ENCODE measurements at regions not wholly inside any gene's neighbourhood (a gene's known extent, or its start where the extent isn't known, plus 50 kb on each side); places are given as distances from the start of the nearest gene placed in this dataset.
"Not testable (repeated sequence)": the region's sequence is repeated elsewhere in the genome, so short reads cannot be mapped to it uniquely, and the experiment has no call there.

DNA sequence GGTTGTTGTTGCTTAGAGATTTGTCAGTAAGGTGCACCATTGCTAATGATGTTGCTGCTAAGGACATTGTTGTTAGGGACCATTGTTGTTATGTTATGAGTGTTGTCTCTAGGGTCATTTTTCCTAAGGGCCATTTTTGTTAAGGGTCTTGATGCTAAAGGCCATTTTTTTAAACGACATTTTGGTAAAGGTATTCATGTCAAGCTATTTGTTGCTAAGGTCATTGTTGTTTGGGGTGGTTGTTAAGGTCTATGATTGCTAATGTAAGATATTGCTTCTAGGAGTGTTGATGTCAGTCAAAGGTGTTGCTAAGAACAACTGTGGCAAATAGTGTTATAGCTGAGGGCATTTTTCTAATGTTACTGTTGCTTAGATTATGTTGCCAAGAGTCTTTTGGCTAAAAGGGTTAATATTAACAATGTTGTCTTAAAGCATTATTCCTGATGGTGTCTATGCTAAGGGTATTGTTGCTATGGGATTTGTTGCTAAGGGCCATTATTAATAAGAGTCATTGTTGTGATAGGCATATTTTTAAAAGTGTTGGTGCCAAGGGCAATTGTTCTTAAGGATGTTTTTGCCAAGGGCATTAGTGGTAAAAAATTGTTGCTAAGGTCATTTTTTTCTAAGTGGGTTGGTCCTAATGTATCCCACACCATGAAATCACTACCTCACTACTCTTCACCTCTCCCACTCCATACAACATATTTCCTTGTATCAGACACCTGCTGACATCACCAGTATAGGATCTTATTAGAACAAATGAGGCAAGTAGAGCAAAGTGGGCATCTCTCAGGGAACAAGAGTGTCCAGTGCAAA is 56.2 kb downstream of the SPATA31A6 start:
- peak; percentile 40 for DNase-seq (ENCODE audit: low spot score)

DNA sequence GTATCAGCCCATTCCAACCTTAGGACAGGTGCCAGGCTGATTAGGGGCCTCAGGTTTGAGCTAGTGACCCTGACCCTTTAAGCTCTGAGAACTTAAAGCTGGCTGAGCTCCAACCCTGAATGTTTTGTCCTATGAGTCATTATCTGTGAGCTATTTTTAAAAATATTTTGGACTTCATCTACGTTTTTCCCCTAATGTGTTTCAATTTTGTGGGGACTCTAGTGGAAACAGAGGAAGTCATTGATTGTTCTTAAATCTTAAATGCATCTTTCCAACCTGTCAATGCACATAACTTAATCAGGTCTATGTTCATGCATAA is 56.8 kb downstream of the SPATA31A6 start:
- DNase-seq (ENCODE audit: low spot score), result peak; percentile 42

DNA sequence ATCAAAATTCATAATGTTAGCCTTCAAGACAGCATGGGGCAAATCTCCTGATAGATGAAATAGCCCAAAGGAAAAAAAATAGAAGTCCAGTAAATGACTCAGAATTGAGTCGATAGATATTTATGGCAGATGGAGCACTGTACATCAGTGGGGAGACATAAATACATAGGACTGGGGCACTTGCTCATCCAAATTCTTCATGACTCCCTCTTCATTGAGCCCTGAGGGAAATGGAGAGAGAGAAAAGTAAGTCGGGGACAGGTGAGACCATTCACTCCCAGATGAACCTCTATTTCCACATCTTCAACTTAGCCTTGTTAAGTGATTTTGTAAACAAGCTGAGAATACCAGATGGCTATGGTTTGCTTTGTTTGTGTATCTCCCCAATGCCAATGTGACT is 59.8 kb downstream of the SPATA31A6 start:
- DNase-seq (ENCODE audit: low spot score), result not testable (repeated sequence)

DNA sequence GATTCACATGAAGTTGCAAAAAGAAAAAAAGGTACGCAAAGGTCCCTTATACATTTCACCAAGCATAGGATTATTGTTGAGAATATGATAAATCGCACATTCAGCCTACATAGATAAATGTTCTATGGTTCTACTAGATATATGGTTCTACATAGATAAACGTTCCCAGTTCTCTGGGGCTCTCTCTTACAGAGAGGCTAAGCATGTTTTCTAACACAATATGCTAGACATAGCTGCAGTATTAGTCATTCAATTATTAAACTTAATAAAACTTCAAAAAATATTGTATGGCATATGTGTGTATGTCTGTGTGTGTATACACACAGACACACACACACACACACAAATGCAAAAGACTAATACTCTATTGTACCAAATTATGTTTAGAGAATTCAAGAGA is 60.4 kb downstream of the SPATA31A6 start:
- not testable (repeated sequence) for DNase-seq (ENCODE audit: low spot score)

DNA sequence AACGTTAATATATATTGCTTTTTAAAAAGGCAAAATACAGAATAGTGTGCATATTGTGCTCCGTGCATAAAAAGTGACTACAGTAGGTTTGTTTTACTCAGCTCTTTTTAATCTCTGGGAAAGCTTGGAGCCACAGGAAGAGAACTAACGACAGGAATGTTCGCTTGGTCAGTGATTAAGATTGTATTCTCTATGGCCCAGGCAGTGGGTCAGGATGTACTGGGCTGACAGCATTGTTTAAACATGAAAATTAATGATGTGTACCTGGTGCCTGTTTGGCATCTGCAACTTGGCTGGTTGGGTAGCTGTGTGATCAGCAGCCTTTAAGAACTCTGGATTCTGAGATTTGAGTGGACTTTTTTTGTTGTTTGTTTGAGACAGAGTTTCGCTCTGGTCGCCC is 85.3 kb downstream of the SPATA31A6 start:
- peak; percentile 39 for DNase-seq (ENCODE audit: low spot score)

DNA sequence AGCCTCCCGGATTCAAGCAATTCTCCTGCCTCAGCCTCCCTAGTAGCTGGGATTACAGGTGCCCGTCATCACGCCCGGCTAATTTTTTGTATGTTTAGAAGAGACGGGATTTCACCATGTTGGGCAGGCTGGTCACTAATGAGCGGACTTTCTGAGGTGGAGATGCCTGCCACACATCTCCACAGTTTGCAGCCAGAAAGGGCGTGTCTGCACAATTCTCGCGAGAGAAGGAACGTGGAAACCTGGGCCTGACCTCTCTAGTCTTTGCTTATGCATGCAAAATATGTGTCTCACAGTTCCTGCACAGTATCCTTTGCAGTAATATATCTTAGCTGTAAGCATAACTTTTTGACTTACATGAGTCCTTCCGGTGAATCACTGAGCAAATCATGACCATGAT is 85.7 kb downstream of the SPATA31A6 start:
- not testable (repeated sequence) for DNase-seq (ENCODE audit: low spot score)

DNA sequence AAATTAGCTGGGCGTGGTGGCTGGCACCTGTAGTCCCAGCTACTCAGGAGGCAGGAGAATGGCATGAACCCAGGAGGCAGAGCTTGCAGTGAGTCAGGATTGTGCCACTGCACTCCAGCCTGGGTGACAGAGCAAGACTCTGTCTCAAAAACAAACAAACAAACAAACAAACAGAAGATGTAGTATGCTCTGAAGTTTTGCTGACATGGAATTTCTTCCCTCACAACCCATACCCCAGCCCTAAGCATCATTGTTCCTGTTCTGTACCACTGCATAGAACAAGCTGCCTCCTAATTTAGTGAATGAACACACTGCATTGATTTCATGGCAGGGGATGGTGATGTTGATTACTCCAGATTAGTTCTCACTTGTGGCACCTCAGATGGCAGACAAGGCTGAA is 89.7 kb downstream of the SPATA31A6 start:
- not testable (repeated sequence) for DNase-seq (ENCODE audit: low spot score)

DNA sequence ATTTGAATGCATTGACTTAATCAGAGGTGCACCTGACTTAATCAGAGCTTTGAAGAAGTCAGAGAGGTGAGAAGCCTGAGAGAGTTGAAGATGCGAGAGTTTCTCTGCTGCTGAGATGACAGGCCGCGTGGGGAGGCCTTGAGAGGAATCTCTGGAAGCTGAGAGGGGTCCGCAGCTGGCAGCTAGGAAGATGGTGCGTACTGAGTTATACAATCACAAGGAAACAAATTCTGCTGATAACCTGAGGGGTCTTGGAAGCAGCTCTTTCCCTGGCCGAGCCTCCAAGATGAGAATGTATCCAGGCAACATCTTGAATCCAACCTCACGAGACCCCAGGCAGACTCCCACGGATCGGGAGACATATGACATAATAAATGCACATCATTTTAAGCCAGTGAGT is 91.7 kb downstream of the SPATA31A6 start:
- DNase-seq (ENCODE audit: low spot score), result no peak

DNA sequence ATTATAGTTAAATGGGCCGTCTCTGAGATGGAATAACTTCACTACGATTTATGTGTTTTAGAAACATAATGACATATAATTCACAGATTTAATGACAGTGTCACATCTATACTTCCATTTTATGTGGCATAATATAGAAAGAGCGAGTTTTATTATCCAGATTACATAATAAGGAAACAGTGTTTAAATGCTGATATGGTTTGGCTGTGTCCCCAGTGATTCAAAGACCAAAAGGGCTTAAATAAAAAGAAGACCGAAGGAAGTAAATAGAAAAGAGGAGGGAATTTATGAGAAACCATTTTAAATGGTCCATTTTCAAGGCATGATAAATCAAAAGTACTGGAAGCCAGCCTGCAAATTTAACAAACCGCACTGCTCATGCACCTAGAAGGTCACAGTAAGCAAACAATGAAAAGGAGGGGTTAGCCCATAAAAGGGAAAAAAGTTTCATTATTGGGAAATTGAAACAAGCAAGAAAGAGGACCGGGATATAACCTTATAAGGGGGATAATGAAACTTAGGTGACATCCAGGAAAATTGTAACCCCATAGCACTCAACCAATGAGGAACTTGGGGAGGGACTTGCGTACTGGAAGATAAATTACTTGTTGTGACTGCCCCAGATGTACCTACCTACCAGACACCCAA is 99.2 kb downstream of the SPATA31A6 start:
- DNase-seq (ENCODE audit: low spot score), result not testable (repeated sequence)

DNA sequence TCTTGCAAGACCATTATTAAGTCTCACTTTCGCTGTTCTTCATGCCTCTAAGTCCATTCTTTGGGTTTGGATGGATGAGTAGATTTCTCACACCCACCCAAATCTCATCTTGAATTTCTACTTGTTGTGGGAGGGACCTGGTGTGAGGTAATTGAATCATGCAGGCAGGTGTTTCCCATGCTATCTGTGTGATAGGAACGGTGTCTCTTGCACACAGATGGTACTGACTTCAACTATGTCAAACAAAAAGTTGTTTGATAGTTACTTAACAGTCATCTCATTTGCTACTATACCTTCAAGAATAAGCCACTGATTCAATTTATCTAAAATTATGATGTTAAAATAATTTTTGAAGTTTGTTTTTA is 99.7 kb downstream of the SPATA31A6 start:
- not testable (repeated sequence) for DNase-seq (ENCODE audit: low spot score)

DNA sequence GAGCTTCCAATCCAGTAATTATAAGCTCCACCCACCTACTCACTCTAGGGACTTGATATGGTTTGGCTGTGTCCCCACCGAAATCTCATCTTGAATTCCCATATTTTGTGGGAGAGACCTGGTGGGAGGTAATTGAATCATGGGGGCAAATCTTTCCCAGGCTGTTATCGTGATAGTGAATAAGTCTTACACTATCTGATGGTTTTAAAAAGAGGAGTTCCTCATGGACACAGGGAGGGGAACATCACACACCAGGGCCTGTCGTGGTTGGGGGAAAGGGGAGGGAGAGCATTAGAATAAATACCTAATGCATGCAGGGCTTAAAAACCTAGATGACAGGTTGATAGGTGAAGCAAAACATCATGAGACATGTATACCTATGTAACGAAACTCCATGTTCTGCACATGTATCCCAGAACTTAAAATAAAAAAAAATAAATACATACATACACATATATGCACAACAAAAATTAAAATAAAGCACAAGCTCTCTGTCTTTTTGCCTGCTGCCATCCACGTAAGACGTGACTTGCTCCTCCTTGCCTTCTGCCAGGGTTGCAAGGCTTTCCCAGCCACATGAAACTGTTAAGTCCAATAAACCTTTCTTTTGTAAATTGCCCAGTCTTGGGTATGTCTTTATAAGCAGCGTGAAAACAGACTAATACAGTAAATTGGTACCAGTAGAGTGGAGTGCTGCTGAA is 102.8 kb downstream of the SPATA31A6 start:
- DNase-seq (ENCODE audit: low spot score), result not testable (repeated sequence)

DNA sequence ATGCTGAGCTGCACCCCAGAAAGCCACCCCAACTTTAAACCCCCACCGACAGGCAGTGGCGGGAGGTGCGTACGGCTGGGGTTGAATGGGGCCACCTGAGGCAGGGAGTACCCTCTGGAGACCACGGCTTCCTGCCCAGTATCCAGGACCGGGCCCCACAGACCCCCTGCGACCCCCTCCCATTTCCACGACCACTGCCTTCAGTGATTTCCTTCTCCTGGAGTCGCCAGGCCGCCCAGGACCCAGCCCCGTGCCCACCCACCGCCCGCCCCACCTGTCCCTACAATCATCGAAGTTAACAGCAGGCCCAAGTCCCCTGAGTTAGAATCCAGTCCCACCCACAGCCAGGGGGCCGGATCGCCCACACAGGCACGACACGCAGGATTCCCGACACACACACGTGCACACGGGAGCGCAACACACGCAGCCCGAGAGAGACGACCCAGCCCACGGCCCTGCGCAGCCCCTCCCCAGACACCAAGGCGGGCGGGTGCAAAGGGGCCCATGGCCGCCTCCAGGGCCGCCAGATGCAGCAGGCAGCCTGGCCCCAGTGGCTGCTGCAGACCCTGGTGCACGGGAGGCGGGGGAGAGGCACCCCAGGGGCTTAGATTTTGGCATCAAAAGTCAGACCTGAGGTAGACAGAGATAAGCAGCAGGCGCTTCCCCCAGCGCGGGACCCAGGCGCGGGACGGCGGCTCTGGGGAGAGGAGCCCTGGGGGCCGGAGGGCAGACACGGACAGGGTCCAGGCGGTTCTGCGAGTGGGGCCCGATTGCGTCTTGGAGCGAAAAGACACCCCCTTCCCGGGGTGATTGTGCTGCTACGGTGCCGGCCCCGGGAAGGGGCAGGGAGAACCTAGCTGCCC is 104.8 kb downstream of the SPATA31A6 start:
- not testable (repeated sequence) for DNase-seq (ENCODE audit: low spot score)

DNA sequence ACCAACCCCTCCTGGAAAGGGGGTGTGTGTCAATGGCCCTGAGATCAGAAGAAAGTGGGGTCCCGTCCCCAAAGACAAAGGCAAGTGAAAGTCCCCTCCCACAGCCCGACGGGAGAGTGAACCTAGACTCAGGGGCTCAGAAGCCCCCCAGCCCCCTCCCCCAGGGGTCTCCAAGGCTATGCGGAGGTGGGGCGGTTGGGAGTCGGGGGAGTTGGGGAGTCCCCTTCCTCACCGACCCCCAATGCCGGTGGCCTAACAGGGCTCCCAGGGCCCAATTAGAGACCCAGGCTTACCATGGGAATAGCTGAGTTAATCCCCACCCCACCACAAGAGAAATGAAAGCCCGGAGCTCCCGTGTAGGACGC is 105.4 kb downstream of the SPATA31A6 start:
- not testable (repeated sequence) for DNase-seq (ENCODE audit: low spot score)

DNA sequence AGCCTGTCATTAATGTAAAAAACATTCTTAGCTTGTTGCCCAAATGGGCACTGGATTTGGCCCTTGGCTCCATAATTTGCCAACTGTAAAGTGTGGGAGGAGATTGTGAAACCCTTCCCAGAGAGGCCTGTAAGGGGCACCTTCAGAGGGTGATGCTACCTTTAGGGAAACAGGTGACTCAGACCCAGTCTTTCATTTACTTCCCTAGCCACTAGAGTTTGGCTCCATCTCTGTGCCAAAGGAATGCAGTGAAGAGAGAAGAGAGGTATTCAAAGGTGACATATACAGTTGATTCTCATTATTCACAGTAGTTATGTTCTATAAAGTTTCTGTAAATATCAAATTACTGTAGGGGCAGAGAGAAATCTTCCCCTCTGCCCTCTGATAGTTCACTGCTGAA is 116.7 kb downstream of the SPATA31A6 start:
- DNase-seq (ENCODE audit: low spot score), result not testable (repeated sequence)

DNA sequence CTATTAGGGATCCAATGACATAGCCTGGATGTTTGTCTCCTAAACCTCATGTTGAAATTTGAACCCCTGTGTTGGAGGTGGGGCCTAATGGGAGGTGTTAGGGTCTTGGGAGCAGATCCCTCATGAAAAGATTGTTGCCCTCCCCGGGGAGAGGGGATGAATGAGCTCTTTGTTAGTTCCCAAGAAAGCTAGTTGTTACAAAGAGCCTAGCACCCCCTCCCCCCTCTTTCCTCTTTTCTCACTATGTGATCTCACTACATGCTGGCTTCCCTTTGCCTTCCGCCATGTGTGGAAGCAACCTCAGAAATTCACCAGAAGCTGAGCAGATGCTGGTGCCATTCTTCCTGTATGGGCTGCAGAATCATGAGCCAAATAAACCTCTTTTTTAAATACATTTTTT is 123.2 kb downstream of the SPATA31A6 start:
- DNase-seq (ENCODE audit: low spot score), result not testable (repeated sequence)

DNA sequence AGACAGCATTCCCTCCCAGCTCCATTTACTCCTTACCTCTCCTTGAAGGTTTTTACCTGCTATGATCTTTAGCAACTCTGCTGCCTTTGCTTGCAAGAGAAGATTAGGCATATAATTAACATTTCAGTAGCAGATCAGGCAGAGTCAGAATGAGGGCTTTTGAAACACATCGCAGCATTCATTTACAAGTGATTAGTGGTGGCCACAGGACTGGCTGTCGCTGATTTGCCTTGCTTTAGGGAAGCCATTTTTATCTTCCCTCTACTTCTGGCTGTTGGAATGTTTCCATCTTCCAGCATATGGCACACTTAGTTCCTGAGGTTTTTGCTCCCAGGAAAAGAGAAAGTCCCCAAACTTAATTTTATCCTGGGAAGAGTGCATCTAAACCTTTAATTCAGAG is 124.0 kb downstream of the SPATA31A6 start:
- DNase-seq (ENCODE audit: low spot score), result not testable (repeated sequence)

DNA sequence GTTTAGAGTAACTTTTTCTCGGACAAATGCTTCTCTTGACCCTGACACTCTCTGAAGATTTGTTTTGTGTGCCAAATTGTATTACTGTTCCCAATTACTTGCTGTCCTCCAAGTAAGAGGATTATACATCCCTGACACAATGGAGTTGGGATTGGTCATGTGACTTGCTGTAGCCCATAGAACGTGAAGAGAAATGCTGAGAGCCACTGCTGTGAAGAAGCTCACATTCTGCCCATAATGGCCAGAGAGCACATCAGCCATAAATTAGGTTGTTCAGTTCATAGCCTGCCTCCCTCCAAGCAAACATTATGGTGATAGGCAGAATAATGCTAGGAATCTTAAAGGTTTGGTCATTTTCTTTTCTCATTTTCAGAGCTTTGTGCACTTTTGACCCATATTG is 127.5 kb downstream of the SPATA31A6 start:
- not testable (repeated sequence) for DNase-seq (ENCODE audit: low spot score)

DNA sequence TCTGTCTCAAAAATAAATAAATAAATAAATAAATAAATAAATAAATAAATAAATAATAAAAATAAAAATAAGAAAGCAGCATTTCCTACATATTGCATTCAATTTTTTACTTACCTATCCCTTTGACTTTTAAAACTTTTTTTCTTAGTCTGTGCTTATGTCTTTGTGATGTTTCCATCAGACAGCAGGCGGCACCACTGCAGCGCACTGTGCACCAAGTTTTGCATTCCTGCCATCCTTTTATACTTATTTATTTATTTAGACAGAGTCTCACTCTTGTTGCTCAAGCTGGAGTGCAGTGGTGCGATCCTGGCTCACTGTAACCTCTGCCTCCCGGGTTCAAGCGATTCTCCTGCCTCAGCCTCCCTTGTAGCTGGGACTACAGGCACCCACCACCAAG is 132.6 kb downstream of the SPATA31A6 start:
- not testable (repeated sequence) for DNase-seq (ENCODE audit: low spot score)

DNA sequence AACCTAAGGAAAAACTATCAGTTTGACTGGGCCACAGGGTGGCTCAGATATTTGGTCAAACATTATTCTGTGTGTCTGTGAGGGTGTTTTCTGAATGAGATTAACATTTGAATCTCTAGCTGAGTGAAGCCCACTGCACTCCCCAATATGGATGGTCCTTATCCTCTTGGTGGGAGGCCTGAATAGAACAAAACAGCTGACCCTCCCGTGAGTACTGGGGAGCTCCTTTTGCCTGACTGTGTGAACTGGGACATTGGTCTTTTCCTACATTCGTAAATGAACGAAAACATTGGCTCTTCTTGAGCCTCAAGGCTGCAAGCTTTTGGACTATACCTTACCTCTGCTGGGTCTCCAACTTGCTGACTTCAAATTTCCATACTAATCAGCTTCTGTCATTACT is 134.2 kb downstream of the SPATA31A6 start:
- DNase-seq (ENCODE audit: low spot score), result not testable (repeated sequence)

DNA sequence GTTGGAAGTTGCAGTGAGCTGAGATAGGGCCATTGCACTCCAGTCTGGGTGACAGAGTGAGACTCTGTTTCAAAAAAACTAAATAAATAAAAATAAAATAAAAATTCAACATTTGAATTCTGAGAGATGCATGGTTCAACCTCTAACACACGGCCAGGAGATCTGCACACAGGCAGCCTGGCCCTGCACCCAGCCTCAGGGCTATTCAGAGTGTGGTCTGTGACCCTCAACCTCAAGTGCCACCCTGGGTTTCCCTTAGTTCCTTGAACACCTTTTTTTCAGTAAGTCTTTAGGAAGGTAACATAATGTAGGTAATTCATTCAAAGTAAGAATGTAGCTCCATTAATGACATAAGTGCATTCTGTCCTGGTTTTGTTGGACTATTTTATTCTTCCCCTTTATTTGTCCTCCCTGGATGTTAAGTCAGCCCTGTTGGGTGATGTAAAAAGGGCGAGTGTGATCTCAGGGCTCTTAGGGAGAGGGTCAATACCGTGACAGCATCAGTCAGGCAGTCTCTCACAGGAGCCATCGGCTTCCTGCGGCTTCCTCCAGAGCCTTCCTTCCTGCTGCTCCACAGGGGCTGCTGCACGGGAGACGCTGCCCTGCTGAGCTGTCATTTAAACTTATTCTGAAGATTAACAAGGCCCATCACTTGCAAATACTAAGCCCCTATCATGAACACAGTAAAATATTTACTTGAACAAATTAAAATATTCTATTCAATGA is 139.8 kb downstream of the SPATA31A6 start:
- DNase-seq (ENCODE audit: low spot score), result peak; percentile 45

DNA sequence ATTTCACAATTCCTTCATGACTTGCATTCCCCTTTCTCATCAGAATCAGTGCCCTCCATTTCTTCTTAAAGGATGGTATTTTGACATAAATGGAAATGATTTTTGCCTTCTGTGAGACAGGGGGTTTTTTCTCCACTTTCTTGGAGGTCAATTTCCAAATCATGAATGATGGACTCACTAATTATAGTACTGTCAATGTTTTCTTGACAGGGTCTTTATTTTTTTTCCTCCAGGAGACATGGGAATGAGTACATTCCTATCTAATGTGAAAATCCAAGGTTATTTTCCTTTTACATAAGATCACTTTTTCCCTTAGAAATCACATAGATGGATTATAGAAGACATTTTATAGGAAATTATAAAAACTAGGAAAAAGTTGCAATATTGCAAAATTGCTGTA is 141.7 kb downstream of the SPATA31A6 start:
- not testable (repeated sequence) for DNase-seq (ENCODE audit: low spot score)
